SU-DHL-6 (cell line): ENCODE measurements at regions not wholly inside any gene's neighbourhood (a gene's known extent, or its start where the extent isn't known, plus 50 kb on each side); places are given as distances from the start of the nearest gene placed in this dataset.

Experiments used
- H2AFZ ChIP-seq: fragments of 200-600 bp; sonication (generic); 2 replicates; pipeline ENCODE4 v1.6.1; 2014; ENCODE audit warnings: low read depth, mild to moderate bottlenecking, moderate library complexity, mixed read lengths, antibody characterized with exemption, low read length; ENCODE audit not compliant: severe bottlenecking
- H3F3A ChIP-seq: fragments of 200-600 bp; shearing (Covaris generic); 2 replicates; pipeline ENCODE4 v1.6.0; 2016; ENCODE audit warnings: antibody characterized with exemption, mild to moderate bottlenecking; ENCODE audit not compliant: insufficient read depth
- H3K27ac ChIP-seq: fragments of 200-600 bp; sonication (generic); 2 replicates; pipeline ENCODE4 v1.5.1; 2016; ENCODE audit warnings: low read depth, mild to moderate bottlenecking, low read length, moderate library complexity, mixed read lengths
- H3K27me3 ChIP-seq: fragments of 200-600 bp; sonication (generic), shearing (Covaris generic); 2 replicates; pipeline ENCODE4 v1.6.0; 2014; ENCODE audit warnings: mild to moderate bottlenecking, low read length
- H3K36me3 ChIP-seq: fragments of 200-600 bp; sonication (generic); 2 replicates; pipeline ENCODE4 v1.6.1; 2014; ENCODE audit warnings: mild to moderate bottlenecking, low read length, mixed read lengths
- H3K4me2 ChIP-seq: fragments of 300-600, 200-600 bp; shearing (Covaris generic), sonication (generic); 2 replicates; pipeline ENCODE4 v1.6.0; 2014; ENCODE audit warnings: low read length, low read depth, mild to moderate bottlenecking; ENCODE audit not compliant: poor library complexity, severe bottlenecking
- H3K4me3 ChIP-seq: fragments of 200-600 bp; sonication (generic); 2 replicates; pipeline ENCODE4 v1.5.1; 2014; ENCODE audit warnings: antibody characterized with exemption, low read length, mild to moderate bottlenecking, mixed read lengths; ENCODE audit not compliant: insufficient read depth, poor library complexity, severe bottlenecking
- H3K79me2 ChIP-seq: fragments of 200-600 bp; sonication (generic); 2 replicates; pipeline ENCODE4 v1.6.1; 2014; ENCODE audit warnings: mild to moderate bottlenecking, low read length, moderate library complexity; ENCODE audit not compliant: insufficient read depth
- H3K9ac ChIP-seq: fragments of 200-600 bp; sonication (generic); 2 replicates; pipeline ENCODE4 v1.7.0; 2014; ENCODE audit warnings: mild to moderate bottlenecking, low read length
- H3K9me2 ChIP-seq: fragments of 200-600 bp; sonication (generic); replicated peaks from 2 replicates; pipeline ENCODE4 v1.6.1; 2014; ENCODE audit warnings: low read length; ENCODE audit not compliant: insufficient read depth
- H3K9me3 ChIP-seq: fragments of 200-600 bp; sonication (generic); 2 replicates; pipeline ENCODE4 v1.6.1; 2014; ENCODE audit warnings: low read length, mixed read lengths; ENCODE audit not compliant: insufficient read depth
- H4K20me1 ChIP-seq: fragments of 200-600 bp; sonication (generic); 2 replicates; pipeline ENCODE4 v1.6.1; 2014; ENCODE audit warnings: low read depth, mild to moderate bottlenecking, antibody characterized with exemption, low read length, moderate library complexity, mixed read lengths
- EZH2phosphoT487 ChIP-seq: fragments of 200-600 bp; sonication (generic), shearing (Covaris generic); conservative IDR thresholded peaks from 2 replicates; pipeline ENCODE4 v1.6.1; 2018; ENCODE audit warnings: mild to moderate bottlenecking, antibody characterized with exemption, low read length, moderate library complexity, mixed read lengths
- TF ChIP-seq, protein P1 (sequence below): fragments of 200-600 bp; sonication (generic); IDR thresholded peaks from one replicate; pipeline ENCODE4 v1.5.1; 2017; ENCODE audit warnings: antibody characterized with exemption, mild to moderate bottlenecking, low read length, moderate library complexity; ENCODE audit not compliant: insufficient read depth, poor library complexity, severe bottlenecking

DNA sequence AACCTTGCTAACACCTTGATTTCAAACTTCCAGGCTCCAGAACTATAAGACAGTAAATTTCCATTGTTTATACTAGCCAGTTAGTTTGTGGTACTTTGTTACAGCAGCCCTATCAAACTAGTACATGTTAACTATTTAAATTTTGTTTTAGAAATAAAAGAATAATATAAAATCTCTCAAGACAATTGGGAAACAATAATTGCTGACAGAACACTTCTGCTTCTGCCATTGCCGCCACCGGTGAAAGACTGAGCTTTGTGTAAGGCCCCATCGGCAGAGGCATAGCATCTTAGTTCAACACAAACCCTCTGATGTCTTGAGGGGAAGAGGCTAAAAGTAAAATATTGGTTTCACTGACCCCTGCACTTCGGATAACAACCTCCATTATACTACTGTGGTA is 1607.1 kb upstream of the SEL1L start:
- H3K9me3 ChIP-seq, result no peaks in the 10 kb centered on the region
- no peak for TF ChIP-seq EZH2phosphoT487
- TF ChIP-seq, protein P1, sequence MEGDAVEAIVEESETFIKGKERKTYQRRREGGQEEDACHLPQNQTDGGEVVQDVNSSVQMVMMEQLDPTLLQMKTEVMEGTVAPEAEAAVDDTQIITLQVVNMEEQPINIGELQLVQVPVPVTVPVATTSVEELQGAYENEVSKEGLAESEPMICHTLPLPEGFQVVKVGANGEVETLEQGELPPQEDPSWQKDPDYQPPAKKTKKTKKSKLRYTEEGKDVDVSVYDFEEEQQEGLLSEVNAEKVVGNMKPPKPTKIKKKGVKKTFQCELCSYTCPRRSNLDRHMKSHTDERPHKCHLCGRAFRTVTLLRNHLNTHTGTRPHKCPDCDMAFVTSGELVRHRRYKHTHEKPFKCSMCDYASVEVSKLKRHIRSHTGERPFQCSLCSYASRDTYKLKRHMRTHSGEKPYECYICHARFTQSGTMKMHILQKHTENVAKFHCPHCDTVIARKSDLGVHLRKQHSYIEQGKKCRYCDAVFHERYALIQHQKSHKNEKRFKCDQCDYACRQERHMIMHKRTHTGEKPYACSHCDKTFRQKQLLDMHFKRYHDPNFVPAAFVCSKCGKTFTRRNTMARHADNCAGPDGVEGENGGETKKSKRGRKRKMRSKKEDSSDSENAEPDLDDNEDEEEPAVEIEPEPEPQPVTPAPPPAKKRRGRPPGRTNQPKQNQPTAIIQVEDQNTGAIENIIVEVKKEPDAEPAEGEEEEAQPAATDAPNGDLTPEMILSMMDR, result no peak
- H3K4me2 ChIP-seq, result no peak overlapping the region
- H3K36me3 ChIP-seq, result no peaks in the 10 kb centered on the region
- no peak overlapping the region for H3K9ac ChIP-seq
- H4K20me1 ChIP-seq, result no peaks in the 10 kb centered on the region
- H3K27ac ChIP-seq, result no peak overlapping the region
- H3F3A ChIP-seq, result no peaks in the 10 kb centered on the region
- H3K79me2 ChIP-seq, result no peaks in the 10 kb centered on the region
- no peak overlapping the region for H3K4me3 ChIP-seq
- no peaks in the 10 kb centered on the region; the same call in 1 of the 2 replicates for H3K9me2 ChIP-seq
- H2AFZ ChIP-seq, result no peak overlapping the region
- no peaks in the 10 kb centered on the region; the same call in 1 of the 2 replicates for H3K27me3 ChIP-seq

DNA sequence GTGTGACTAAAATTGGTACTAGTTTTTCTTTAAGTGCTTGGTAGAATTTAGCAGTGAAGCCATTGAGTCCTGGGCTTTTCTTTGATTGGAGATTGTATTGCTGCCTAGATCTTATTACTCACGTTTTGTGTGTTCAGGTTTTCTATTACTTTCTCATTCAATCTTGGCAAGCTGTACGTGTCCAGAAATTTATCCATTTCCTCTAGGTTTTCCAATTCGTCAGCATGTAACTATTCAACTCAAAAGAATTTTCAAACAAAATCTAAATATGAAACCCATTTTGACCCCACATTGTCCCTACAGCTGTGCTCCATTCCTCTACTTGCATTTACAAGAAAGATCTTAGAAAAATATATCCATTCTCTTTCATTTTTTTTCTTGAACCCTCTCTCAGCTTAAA is 1613.4 kb upstream of the SEL1L start:
- no peak for TF ChIP-seq EZH2phosphoT487
- TF ChIP-seq, protein P1, result no peak
- Histone ChIP-seq H3K4me3 (no peak overlapping the region), H3K79me2 (no peaks in the 10 kb centered on the region), H3K4me2 (no peak overlapping the region), H3K9ac (no peak overlapping the region), H3K27ac (no peak overlapping the region), H3F3A (no peaks in the 10 kb centered on the region), H2AFZ (no peak overlapping the region), H3K9me2 (no peaks in the 10 kb centered on the region), H4K20me1 (no peaks in the 10 kb centered on the region), H3K27me3 (no peaks in the 10 kb centered on the region), H3K36me3 (no peaks in the 10 kb centered on the region), H3K9me3 (no peaks in the 10 kb centered on the region)

DNA sequence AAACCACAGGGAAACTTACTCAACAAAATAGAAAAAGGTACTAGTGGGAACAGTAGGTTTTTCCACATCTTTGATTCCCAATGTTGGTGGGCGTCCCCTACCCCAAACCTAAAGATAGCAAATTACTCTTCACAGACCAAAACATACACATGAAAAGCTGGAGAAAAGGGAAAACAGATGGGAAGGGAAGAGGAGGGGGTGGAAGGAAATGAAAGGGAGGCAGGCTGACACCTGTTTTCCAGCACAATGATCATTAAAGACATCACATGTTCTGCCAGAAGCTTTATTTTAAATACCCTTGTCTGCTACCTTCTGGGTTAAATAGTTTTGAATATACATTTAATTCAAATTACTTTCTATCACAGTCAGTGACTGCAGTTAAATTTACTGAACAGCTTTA is 1617.9 kb upstream of the SEL1L start:
- Histone ChIP-seq H3K4me3 (no peak overlapping the region), H4K20me1 (no peaks in the 10 kb centered on the region), H3K36me3 (no peaks in the 10 kb centered on the region), H3K9me3 (no peaks in the 10 kb centered on the region), H2AFZ (no peak overlapping the region), H3K9me2 (no peaks in the 10 kb centered on the region), H3K27ac (no peak overlapping the region), H3K9ac (no peak overlapping the region), H3K27me3 (no peaks in the 10 kb centered on the region), H3F3A (no peaks in the 10 kb centered on the region), H3K4me2 (no peak overlapping the region), H3K79me2 (no peaks in the 10 kb centered on the region)
- no peak for TF ChIP-seq EZH2phosphoT487
- TF ChIP-seq, protein P1, result no peak

GRCh38 chr14:83153081-83153480 is 1619.4 kb upstream of the SEL1L start:
- no peak overlapping the region for H3K4me2 ChIP-seq

More at GRCh38 chr14:83153081-83153480, 1619.4 kb upstream of the SEL1L start:
- H3K9me3 ChIP-seq, result no peaks in the 10 kb centered on the region
- no peaks in the 10 kb centered on the region for H3K79me2 ChIP-seq
- no peaks in the 10 kb centered on the region for H3K27me3 ChIP-seq
- no peak for TF ChIP-seq EZH2phosphoT487
- TF ChIP-seq, protein P1, result no peak
- H4K20me1 ChIP-seq, result no peaks in the 10 kb centered on the region
- no peaks in the 10 kb centered on the region for H3K9me2 ChIP-seq
- H3F3A ChIP-seq, result no peaks in the 10 kb centered on the region
- H3K4me3 ChIP-seq, result no peak overlapping the region
- no peak overlapping the region for H3K9ac ChIP-seq
- H2AFZ ChIP-seq, result no peak overlapping the region
- H3K36me3 ChIP-seq, result no peaks in the 10 kb centered on the region
- no peak overlapping the region for H3K27ac ChIP-seq
